GM12875 (cell line): ENCODE measurements at regions not wholly inside any gene's neighbourhood (a gene's known extent, or its start where the extent isn't known, plus 50 kb on each side); places are given as distances from the start of the nearest gene placed in this dataset.
"Not testable (repeated sequence)": the region's sequence is repeated elsewhere in the genome, so short reads cannot be mapped to it uniquely, and the experiment has no call there.

ENCODE experiments used
- H3K4me3 ChIP-seq: one replicate; pipeline ENCODE4 v1.5.1; 2011; ENCODE audit warnings: low read depth, low read length, control low read depth
- CTCF ChIP-seq: IDR thresholded peaks from 2 replicates; pipeline ENCODE4 v1.5.1; 2011; ENCODE audit warnings: low read depth, mild to moderate bottlenecking, control low read depth, inconsistent platforms, low read length, moderate library complexity, borderline replicate concordance; ENCODE audit not compliant: insufficient read depth

DNA sequence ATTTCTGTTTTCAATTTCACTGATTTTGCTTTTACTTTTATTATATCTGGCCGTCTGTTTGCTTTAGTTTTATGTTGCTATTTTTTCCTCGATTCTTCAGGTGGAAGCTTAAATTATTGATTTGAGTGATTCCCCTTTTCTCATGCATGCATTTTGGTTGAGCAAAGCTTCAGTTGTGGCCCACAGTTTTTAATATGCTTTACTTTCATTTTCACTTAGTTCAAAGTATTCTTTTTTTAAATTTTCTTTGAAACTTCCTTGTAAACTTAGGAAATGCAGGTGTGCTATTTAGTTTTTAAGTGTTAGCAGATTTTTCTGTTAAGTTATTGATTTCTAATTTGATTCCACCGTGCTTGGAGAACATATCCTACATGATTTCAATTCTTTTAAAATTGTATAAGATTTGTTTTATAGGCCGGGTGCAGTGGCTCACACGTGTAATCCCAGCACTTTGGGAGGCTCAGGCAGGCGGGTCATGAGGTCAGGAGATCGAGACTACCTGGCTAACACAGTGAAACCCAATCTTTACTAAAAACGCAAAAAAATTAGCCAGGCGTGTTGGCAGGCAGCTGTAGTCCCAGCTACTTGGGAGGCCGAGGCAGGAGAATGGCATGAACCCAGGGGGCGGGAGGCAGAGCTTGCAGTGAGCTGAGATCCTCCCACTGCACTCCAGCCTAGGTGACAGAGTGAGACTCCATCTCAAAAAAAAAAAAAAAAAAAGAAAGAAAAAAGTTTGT lies 531.2 kb downstream of the KIF2B start:
- no peak for TF ChIP-seq CTCF
- no peak overlapping the region for H3K4me3 ChIP-seq

GRCh38 chr17:54361073-54361472 lies 538.3 kb downstream of the KIF2B start:
- not testable (repeated sequence) for H3K4me3 ChIP-seq

DNA sequence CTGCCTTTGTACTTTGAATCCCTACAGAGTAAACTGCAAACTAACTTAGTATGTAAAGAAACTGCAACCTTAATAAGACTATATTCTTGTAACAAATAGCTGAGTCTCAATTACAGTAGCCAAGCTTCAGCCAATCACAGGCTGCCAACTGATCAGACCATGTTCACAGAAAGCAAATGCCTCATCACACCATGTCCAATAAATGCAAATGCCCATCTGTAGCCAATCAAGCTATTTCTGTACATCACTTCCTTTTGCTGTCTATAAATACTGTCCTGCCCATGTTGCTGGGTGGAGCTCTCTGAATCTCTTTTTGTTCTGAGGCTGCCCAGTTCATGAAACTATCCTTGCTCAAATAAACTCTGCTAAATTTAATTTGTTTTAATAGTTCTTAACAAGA lies 531.7 kb upstream of the TOM1L1 start:
- TF ChIP-seq CTCF, result no peak
- no peak overlapping the region for H3K4me3 ChIP-seq

DNA sequence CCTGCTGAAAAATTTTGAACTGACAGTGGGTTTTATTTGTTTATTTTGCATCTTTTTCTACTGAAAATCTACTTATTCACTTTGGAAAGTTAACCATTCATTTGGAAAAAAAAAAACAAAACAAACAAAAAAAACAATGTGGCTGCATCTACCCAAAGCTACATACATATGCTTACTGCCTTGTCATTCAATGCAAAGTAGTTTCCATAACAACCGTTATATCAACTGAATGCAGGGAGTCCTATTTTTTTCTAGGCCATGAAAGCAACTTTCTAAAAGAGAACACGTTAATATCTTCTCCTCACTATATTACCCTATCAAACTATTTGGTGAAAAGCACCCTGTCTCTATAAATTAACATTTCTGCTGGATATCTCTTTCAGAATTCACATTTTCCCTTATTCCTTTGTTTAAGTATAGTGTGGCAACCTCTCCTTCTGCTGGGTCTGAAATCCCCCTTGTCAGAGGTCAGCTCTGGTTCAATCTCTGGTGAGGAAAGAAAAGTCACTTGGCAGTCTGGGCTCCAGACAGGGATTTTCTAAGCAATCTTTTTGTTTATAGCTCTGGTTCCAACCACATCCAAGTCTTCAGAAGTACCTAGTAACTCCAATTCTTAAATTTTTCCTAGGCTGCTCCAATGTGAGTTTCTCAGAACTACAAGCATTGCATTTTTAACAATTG lies 528.4 kb upstream of the TOM1L1 start:
- H3K4me3 ChIP-seq, result no peak overlapping the region
- TF ChIP-seq CTCF, result no peak

DNA sequence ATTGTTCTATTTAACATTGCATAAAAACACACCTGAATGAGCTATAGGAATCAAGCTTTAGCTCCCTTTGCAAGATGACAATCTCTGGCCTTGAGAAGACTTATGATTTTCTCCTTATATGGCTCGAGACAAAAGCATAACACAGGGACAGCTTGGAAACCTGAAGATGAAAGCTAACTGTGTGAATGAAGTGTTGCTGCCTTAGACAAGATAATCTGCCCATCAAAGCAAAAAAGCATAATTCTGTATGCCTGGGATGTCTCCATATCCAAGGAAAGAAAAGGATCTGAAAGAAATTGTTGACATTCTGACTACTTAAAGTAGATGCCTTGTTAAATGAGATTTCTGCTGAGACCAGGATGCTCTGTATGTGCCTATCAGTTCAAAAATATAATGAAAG lies 526.7 kb upstream of the TOM1L1 start:
- no peak for TF ChIP-seq CTCF

GRCh38 chr17:54376409-54376808 lies 524.2 kb upstream of the TOM1L1 start:
- not testable (repeated sequence) for H3K4me3 ChIP-seq

More for the DNA sequence above, 526.7 kb upstream of the TOM1L1 start:
- no peak overlapping the region for H3K4me3 ChIP-seq

- no peak overlapping the region for H3K4me3 ChIP-seq
- no peak for TF ChIP-seq CTCF
Measured at GRCh38 chr17:54381482-54381881, 519.2 kb upstream of the TOM1L1 start.

GRCh38 chr17:54404259-54404658 lies 496.4 kb upstream of the TOM1L1 start:
- no peak for TF ChIP-seq CTCF
- H3K4me3 ChIP-seq, result no peak overlapping the region
